Fibroblast of lung (primary cell): ENCODE measurements at regions not wholly inside any gene's neighbourhood (a gene's known extent, or its start where the extent isn't known, plus 50 kb on each side); places are given as distances from the start of the nearest gene placed in this dataset.

Experiments
- DNase-seq, 2 donors: peaks; one replicate each; pipeline versions ENCODE4 v3.0.0 to v3.0.0-alpha.2; 2010; ENCODE audit warnings: low read depth in 2 of 2
- H2AFZ ChIP-seq: 2 replicates; pipeline ENCODE4 v1.5.1; 2012; ENCODE audit warnings: low read length, control low read depth, inconsistent platforms
- H3K27ac ChIP-seq: 2 replicates; pipeline ENCODE4 v1.5.1; 2011; ENCODE audit warnings: low read length, control low read depth; ENCODE audit not compliant: insufficient read depth
- H3K27me3 ChIP-seq: 2 replicates; pipeline ENCODE4 v1.5.1; 2011; ENCODE audit warnings: mild to moderate bottlenecking, low read length; ENCODE audit not compliant: control insufficient read depth, insufficient read depth
- H3K36me3 ChIP-seq: 2 replicates; pipeline ENCODE4 v1.5.1; 2011; ENCODE audit warnings: low read length; ENCODE audit not compliant: control insufficient read depth, insufficient read depth
- H3K4me1 ChIP-seq: 2 replicates; pipeline ENCODE4 v1.5.1; 2011; ENCODE audit warnings: low read length; ENCODE audit not compliant: control insufficient read depth, insufficient read depth; ENCODE audit errors: extremely low read depth
- H3K4me2 ChIP-seq: 2 replicates; pipeline ENCODE4 v1.5.1; 2011; ENCODE audit warnings: low read length, control low read depth; ENCODE audit not compliant: insufficient read depth; ENCODE audit errors: extremely low read depth
- H3K4me3 ChIP-seq, 4 experiments: fragments of 200-600 bp in 1 of 4; sonication (generic) in 1 of 4; replicated peaks in 1 of 4; 2 replicates each; pipeline ENCODE4 v1.5.1; 2011 to 2016; ENCODE audit warnings: low read length in 4 of 4, low read depth in 3 of 4, mild to moderate bottlenecking in 3 of 4, control low read depth in 2 of 4, inconsistent platforms in 1 of 4, mixed read lengths in 1 of 4; ENCODE audit not compliant: insufficient read depth in 1 of 4; ENCODE audit errors: control extremely low read depth in 1 of 4
- H3K79me2 ChIP-seq: 2 replicates; pipeline ENCODE4 v1.5.1; 2012; ENCODE audit warnings: mild to moderate bottlenecking, low read length, inconsistent platforms; ENCODE audit not compliant: control insufficient read depth, insufficient read depth
- H3K9ac ChIP-seq: 2 replicates; pipeline ENCODE4 v1.5.1; 2011; ENCODE audit warnings: mild to moderate bottlenecking, low read length, control low read depth; ENCODE audit not compliant: insufficient read depth
- H3K9me3 ChIP-seq: 2 replicates; pipeline ENCODE4 v1.5.1; 2012; ENCODE audit warnings: low read depth, low read length; ENCODE audit not compliant: control insufficient read depth, insufficient read depth
- H4K20me1 ChIP-seq: 2 replicates; pipeline ENCODE4 v1.5.1; 2011; ENCODE audit warnings: low read length; ENCODE audit not compliant: control insufficient read depth, insufficient read depth; ENCODE audit errors: extremely low read depth
- EZH2 ChIP-seq: IDR thresholded peaks from 2 replicates; pipeline ENCODE4 v1.5.1; 2012; ENCODE audit warnings: low read length, control low read depth, mild to moderate bottlenecking; ENCODE audit errors: missing control alignments
- TF ChIP-seq, protein P1 (sequence below), 2 donors: IDR thresholded peaks in 1 of 2; conservative IDR thresholded peaks in 1 of 2; 1 replicate in 1 of 2; 2 replicates in 1 of 2; pipeline ENCODE4 v1.5.1; 2011 to 2012; ENCODE audit warnings: low read length in 2 of 2, control low read depth in 1 of 2, inconsistent platforms in 1 of 2, low read depth in 1 of 2, mild to moderate bottlenecking in 1 of 2

DNA sequence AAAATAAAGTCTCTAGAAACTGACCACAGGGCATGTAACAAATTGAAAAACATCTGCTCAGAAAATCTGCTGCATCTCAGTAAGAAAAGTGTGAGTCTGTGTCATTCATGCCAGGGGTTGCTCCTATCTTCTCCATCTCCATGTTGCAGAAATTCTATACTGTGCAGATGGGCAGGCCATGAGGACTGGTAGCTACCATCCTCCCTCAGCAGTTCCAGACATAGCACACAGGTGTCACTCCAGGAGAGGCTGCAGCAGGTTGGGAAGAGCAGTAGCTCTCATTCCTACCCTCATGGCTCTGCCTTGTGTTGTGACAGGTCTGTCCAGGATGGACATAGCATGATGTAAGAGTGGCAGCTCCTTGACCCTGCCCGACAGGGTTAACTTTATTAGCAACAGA, 173.4 kb downstream of the NDUFS4 start:
- no peak overlapping the region for H3K4me2 ChIP-seq
- H3K27me3 ChIP-seq = peaks cover 2% of the 10 kb centered on the region
- no peaks in the 10 kb centered on the region for H3K36me3 ChIP-seq
- no peaks in the 10 kb centered on the region for H4K20me1 ChIP-seq
- TF ChIP-seq, protein P1, sequence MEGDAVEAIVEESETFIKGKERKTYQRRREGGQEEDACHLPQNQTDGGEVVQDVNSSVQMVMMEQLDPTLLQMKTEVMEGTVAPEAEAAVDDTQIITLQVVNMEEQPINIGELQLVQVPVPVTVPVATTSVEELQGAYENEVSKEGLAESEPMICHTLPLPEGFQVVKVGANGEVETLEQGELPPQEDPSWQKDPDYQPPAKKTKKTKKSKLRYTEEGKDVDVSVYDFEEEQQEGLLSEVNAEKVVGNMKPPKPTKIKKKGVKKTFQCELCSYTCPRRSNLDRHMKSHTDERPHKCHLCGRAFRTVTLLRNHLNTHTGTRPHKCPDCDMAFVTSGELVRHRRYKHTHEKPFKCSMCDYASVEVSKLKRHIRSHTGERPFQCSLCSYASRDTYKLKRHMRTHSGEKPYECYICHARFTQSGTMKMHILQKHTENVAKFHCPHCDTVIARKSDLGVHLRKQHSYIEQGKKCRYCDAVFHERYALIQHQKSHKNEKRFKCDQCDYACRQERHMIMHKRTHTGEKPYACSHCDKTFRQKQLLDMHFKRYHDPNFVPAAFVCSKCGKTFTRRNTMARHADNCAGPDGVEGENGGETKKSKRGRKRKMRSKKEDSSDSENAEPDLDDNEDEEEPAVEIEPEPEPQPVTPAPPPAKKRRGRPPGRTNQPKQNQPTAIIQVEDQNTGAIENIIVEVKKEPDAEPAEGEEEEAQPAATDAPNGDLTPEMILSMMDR (conservative IDR thresholded peaks at IDR 0.05 in 1 of 2, IDR thresholded peaks at IDR 0.05 in 1 of 2; ENCODE audit: low read depth in 1 of 2, low read length in 2 of 2) = no peak
- H3K4me3 ChIP-seq = no peak overlapping the region
- no peak overlapping the region for H3K27ac ChIP-seq
- no peaks in the 10 kb centered on the region for H3K4me1 ChIP-seq
- no peaks in the 10 kb centered on the region for H3K79me2 ChIP-seq
- H3K9ac ChIP-seq = no peak overlapping the region
- DNase-seq = no peak
- H2AFZ ChIP-seq = no peak overlapping the region
- no peaks in the 10 kb centered on the region for H3K9me3 ChIP-seq

DNA sequence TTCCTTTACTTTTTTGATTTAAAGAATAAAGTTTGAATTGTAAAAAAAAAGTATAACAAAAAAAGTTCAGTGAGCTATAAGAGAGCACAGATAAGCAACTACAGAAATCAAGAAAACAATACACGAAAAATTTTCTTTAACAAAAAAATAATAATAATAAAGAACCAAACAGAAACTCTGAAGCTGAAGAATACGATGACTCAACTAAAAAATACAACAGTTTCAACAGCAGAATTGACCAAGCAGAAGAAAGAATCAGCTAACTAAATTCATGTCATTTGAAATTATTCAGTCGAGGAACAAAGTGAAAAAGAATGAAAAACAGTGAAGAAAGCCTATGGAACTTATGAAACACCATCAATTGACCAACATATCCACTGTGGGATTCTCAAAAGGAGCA, 177.7 kb downstream of the NDUFS4 start:
- H2AFZ ChIP-seq = no peak overlapping the region
- DNase-seq = no peak

DNA sequence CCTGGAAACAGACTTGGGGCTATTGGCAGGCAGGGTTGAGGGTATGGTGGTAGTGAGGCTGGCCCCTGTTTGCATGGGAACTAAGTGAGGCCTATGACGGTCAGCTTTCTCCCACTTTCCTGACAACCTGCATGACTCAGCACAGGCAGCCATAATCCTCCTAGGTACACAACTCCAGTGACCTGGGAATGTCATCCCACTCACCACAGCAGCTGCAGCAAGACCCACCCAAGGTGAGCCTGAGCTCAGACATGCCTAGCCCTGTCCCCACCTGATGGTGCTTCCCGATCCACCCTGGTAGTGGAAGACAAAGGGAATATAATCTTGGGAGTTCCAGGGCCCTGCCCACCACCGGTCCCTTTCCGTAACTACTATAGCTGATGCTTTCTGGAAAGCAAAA, 178.7 kb downstream of the NDUFS4 start:
- H3K27ac ChIP-seq = no peak overlapping the region
- no peak overlapping the region for H2AFZ ChIP-seq
- no peak overlapping the region for H3K9ac ChIP-seq
- no peaks in the 10 kb centered on the region for H3K27me3 ChIP-seq
- H3K79me2 ChIP-seq = no peaks in the 10 kb centered on the region
- no peaks in the 10 kb centered on the region for H3K4me1 ChIP-seq
- H3K36me3 ChIP-seq = no peaks in the 10 kb centered on the region
- H3K4me3 ChIP-seq = no peak overlapping the region
- TF ChIP-seq, protein P1 (conservative IDR thresholded peaks at IDR 0.05 in 1 of 2, IDR thresholded peaks at IDR 0.05 in 1 of 2; ENCODE audit: low read depth in 1 of 2, low read length in 2 of 2) = no peak
- TF ChIP-seq EZH2 = no peak
- no peak overlapping the region for H3K4me2 ChIP-seq
- H3K9me3 ChIP-seq = no peaks in the 10 kb centered on the region
- H4K20me1 ChIP-seq = no peaks in the 10 kb centered on the region
- DNase-seq = no peak

More for the DNA sequence above, 177.7 kb downstream of the NDUFS4 start:
- Histone ChIP-seq H4K20me1 (no peaks in the 10 kb centered on the region), H3K36me3 (no peaks in the 10 kb centered on the region), H3K4me1 (no peaks in the 10 kb centered on the region), H3K4me3 (no peak overlapping the region), H3K27me3 (peaks cover 2% of the 10 kb centered on the region), H3K27ac (no peak overlapping the region), H3K79me2 (no peaks in the 10 kb centered on the region), H3K4me2 (no peak overlapping the region), H3K9me3 (no peaks in the 10 kb centered on the region), H3K9ac (no peak overlapping the region)
- TF ChIP-seq, protein P1 (conservative IDR thresholded peaks at IDR 0.05 in 1 of 2, IDR thresholded peaks at IDR 0.05 in 1 of 2; ENCODE audit: low read depth in 1 of 2, low read length in 2 of 2) = no peak
- TF ChIP-seq EZH2 = no peak
